ENCODE measurements at regions not wholly inside any gene's neighbourhood (a gene's known extent, or its start where the extent isn't known, plus 50 kb on each side); places are given as distances from the start of the nearest gene placed in this dataset.

- no peak overlapping the region for H3K4me3 ChIP-seq (ENCODE audit: low read depth, low read length)
- no peak for DNase-seq (ENCODE audit: low read depth)
- TF ChIP-seq, protein P1, sequence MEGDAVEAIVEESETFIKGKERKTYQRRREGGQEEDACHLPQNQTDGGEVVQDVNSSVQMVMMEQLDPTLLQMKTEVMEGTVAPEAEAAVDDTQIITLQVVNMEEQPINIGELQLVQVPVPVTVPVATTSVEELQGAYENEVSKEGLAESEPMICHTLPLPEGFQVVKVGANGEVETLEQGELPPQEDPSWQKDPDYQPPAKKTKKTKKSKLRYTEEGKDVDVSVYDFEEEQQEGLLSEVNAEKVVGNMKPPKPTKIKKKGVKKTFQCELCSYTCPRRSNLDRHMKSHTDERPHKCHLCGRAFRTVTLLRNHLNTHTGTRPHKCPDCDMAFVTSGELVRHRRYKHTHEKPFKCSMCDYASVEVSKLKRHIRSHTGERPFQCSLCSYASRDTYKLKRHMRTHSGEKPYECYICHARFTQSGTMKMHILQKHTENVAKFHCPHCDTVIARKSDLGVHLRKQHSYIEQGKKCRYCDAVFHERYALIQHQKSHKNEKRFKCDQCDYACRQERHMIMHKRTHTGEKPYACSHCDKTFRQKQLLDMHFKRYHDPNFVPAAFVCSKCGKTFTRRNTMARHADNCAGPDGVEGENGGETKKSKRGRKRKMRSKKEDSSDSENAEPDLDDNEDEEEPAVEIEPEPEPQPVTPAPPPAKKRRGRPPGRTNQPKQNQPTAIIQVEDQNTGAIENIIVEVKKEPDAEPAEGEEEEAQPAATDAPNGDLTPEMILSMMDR (IDR thresholded peaks at IDR 0.05; ENCODE audit: insufficient read depth, low read depth, low read length, missing control alignments), result no peak
Observed at GRCh38 chr6:110552076-110552475, 75.7 kb upstream of the SLC22A16 start.

DNA sequence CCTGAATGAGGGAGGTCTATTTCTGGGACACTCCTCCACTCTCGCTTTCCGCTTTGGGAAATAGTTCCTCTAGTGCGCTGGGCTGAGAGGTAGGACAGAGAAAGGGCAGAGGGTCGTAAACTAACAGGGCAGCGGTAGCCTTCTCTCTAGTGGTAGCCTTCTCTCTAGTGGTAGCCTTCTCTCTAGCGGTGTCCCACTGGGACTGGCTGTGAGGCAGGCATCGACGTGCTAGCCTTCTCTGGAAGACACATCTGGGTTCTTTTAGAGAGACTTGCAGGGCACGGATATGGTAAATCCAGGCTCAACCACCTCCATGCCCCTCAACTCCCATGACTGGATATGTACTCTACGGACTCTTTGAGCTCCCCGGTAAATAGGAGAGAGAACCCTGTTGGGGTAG is 74.7 kb upstream of the SLC22A16 start:
- H3K4me3 ChIP-seq (ENCODE audit: low read depth, low read length), result no peak overlapping the region
- TF ChIP-seq, protein P1 (IDR thresholded peaks at IDR 0.05; ENCODE audit: insufficient read depth, low read depth, low read length, missing control alignments), result no peak
- DNase-seq (ENCODE audit: low read depth), result no peak

- no peak overlapping the region for H3K4me3 ChIP-seq (ENCODE audit: low read depth, low read length)
- TF ChIP-seq, protein P1 (IDR thresholded peaks at IDR 0.05; ENCODE audit: insufficient read depth, low read depth, low read length, missing control alignments), result no peak
Observed at GRCh38 chr6:110550353-110550752, 73.9 kb upstream of the SLC22A16 start.

GRCh38 chr6:110549277-110549676 is 72.9 kb upstream of the SLC22A16 start:
- H3K4me3 ChIP-seq (ENCODE audit: low read depth, low read length), result no peak overlapping the region
- no peak for DNase-seq (ENCODE audit: low read depth)
- TF ChIP-seq, protein P1 (IDR thresholded peaks at IDR 0.05; ENCODE audit: insufficient read depth, low read depth, low read length, missing control alignments), result no peak

More at GRCh38 chr6:110550353-110550752, 73.9 kb upstream of the SLC22A16 start:
- no peak for DNase-seq (ENCODE audit: low read depth)

DNA sequence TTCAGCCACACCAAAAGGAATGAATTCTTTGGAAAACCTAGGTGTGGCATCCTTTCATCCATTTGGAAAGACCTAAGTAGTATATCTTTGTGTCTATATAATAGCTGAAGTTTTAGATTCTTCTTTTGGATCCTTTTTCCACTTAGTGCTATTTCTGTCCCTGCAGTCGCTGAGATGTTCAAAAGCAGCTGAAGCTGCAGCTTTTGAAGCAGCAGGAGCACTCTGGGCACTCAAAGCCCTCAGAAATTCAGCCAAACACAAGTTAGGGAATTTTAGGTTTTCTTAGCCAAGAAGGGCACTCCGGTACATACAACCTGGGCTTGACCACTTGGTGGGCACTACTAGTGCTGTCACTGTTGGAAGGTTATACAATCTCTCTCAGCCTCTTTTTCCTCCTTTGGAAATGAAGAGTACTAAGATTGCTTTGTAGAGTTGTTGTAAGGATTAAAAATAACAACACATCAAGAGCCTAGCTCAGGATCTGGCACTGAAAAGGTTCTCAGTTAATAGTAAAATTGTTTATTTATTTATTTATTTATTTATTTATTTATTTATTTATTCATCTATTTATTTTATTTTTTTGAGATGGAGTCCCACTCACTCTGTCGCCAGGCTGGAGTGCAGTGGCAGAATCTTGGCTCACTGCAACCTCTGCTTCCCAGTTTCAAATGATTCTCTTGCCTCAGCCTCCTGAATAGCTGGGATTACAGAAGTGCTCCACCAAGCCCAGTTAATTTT is 71.9 kb upstream of the SLC22A16 start:
- no peak overlapping the region for H3K4me3 ChIP-seq (ENCODE audit: low read depth, low read length)
- TF ChIP-seq, protein P1 (IDR thresholded peaks at IDR 0.05; ENCODE audit: insufficient read depth, low read depth, low read length, missing control alignments), result no peak
- DNase-seq (ENCODE audit: low read depth), result no peak

DNA sequence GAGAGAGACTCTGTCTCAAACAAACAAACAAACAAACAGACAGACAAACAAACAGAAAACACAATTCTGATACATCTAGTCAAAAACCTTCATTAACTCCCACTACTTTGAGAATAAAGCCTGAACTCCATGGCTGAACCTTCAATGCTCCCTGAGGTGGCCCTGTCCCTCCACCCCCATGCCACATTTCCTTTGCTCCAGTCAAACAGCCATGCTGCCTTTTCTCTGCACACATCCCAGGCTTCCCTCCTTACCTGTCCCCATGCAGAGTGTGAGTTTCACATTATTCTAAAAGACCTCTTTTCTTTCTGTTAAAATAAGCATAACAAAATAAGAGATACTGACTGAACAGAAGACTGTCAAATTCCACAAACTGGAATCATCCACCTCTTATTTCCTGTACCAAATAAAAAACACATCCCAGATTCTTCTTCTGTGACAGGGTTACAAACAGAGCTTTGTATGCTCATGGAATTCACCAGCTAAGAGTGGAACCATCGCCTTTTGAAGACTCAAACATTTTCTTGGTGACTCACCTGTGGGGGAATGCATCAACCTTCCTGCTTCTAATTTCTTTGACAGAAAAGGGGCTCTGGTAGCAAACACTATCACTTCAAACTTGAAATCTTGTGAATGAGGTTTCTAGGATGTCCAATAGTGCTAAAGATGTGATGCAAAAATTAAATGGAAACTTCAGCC is 71.0 kb upstream of the SLC22A16 start:
- H3K4me3 ChIP-seq (ENCODE audit: low read depth, low read length), result no peak overlapping the region
- TF ChIP-seq, protein P1 (IDR thresholded peaks at IDR 0.05; ENCODE audit: insufficient read depth, low read depth, low read length, missing control alignments), result no peak
- no peak for DNase-seq (ENCODE audit: low read depth)

All from GM12865 (cell line).